HG03045 (cell line): ENCODE measurements at regions not wholly inside any gene's neighbourhood (a gene's known extent, or its start where the extent isn't known, plus 50 kb on each side); places are given as distances from the start of the nearest gene placed in this dataset.

ENCODE experiments used
- ATAC-seq: cut with Tn5 transposase; IDR thresholded peaks from one replicate; pipeline ENCODE4 v1.9.1; 2021; ENCODE audit warnings: mild to moderate bottlenecking, moderate library complexity; ENCODE audit not compliant: unreplicated experiment

GRCh38 chr6:22668307-22668706 lies 98.9 kb downstream of the HDGFL1 start:
- no peak for ATAC-seq

GRCh38 chr6:22668717-22669116 lies 99.4 kb downstream of the HDGFL1 start:
- no peak for ATAC-seq

GRCh38 chr6:22670605-22671004 lies 101.2 kb downstream of the HDGFL1 start:
- no peak for ATAC-seq

GRCh38 chr6:22673474-22673873 lies 104.1 kb downstream of the HDGFL1 start:
- ATAC-seq, result no peak

GRCh38 chr6:22680950-22681349 lies 111.6 kb downstream of the HDGFL1 start:
- no peak for ATAC-seq

GRCh38 chr6:22681761-22682160 lies 112.4 kb downstream of the HDGFL1 start:
- ATAC-seq, result no peak

GRCh38 chr6:22682979-22683378 lies 113.6 kb downstream of the HDGFL1 start:
- ATAC-seq, result no peak

GRCh38 chr6:22690446-22690845 lies 121.1 kb downstream of the HDGFL1 start:
- no peak for ATAC-seq

GRCh38 chr6:22694092-22694724 lies 124.8 kb downstream of the HDGFL1 start:
- ATAC-seq, result no peak

- no peak for ATAC-seq
These were observed 127.1 kb downstream of the HDGFL1 start for GRCh38 chr6:22696481-22696880.

- ATAC-seq, result no peak
These were observed 127.9 kb downstream of the HDGFL1 start for GRCh38 chr6:22697306-22697705.

GRCh38 chr6:22699151-22699550 lies 129.8 kb downstream of the HDGFL1 start:
- no peak for ATAC-seq

- ATAC-seq, result no peak
These were observed 137.3 kb downstream of the HDGFL1 start for GRCh38 chr6:22706651-22707050.

GRCh38 chr6:22708469-22708868 lies 139.1 kb downstream of the HDGFL1 start:
- ATAC-seq, result no peak

GRCh38 chr6:22709803-22710202 lies 140.4 kb downstream of the HDGFL1 start:
- ATAC-seq, result no peak

GRCh38 chr6:22716721-22717120 lies 147.4 kb downstream of the HDGFL1 start:
- ATAC-seq, result no peak

GRCh38 chr6:22717915-22718314 lies 148.5 kb downstream of the HDGFL1 start:
- ATAC-seq, result no peak

- no peak for ATAC-seq
These were observed 153.5 kb downstream of the HDGFL1 start for GRCh38 chr6:22722913-22723312.

- no peak for ATAC-seq
These were observed 157.6 kb downstream of the HDGFL1 start for GRCh38 chr6:22726966-22727365.

GRCh38 chr6:22727710-22728109 lies 158.3 kb downstream of the HDGFL1 start:
- no peak for ATAC-seq

- no peak for ATAC-seq
These were observed 163.0 kb downstream of the HDGFL1 start for GRCh38 chr6:22732176-22732970.

GRCh38 chr6:22736740-22737139 lies 167.4 kb downstream of the HDGFL1 start:
- no peak for ATAC-seq

GRCh38 chr6:22737331-22737730 lies 168.0 kb downstream of the HDGFL1 start:
- ATAC-seq, result no peak
